ENCODE measurements at regions not wholly inside any gene's neighbourhood (a gene's known extent, or its start where the extent isn't known, plus 50 kb on each side); places are given as distances from the start of the nearest gene placed in this dataset.

DNA sequence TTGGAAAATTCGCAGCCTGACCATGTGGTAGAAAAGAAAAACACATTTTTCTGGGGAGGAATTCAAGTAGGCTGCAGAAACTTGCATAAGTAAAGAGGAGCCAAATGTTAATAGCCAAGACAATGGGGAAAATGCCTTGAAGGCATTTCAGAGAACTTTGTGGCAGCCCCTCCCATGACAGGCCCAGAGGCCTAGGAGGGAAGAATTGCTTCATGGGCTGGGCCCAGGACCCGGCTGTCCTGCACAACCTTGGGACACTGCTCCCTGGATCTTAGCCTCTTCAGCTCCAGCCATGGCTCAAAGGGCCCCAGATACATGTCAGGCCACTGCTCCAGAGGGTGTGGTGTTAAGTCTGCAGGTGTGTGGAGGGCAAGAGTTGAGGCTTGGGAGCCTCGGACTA is 158.6 kb downstream of the OSTF1 start:
- TF ChIP-seq POLR2AphosphoS5 (IDR thresholded peaks at IDR 0.05; ENCODE audit: low read depth, low read length) (no peak), POLR2A (IDR thresholded peaks at IDR 0.05; ENCODE audit: low read depth, low read length) (no peak), TAF1 (IDR thresholded peaks at IDR 0.05; ENCODE audit: borderline replicate concordance, low read depth, low read length) (no peak)

All from GM12892 (cell line).